ENCODE measurements at regions not wholly inside any gene's neighbourhood (a gene's known extent, or its start where the extent isn't known, plus 50 kb on each side); places are given as distances from the start of the nearest gene placed in this dataset.

DNA sequence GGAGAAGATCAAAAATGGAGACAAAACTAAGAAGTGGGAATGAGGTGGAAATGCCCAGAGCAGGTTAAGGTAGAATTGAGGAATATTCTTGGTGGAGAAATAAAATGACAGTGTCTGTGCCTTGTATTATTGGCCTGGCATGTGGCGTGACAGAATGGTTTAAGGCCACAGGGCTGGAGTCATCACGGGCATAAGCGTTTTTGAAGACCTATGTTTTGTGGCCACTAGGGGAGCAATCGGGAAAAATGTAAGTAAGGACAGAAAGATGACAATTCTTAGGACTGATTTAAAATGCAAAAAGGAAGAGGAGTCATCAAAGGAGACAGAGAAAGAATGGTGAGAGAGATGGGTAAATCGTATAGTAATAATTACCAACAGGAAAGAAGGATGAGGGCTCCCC, 72.2 kb upstream of the EPB41L4A start:
- no peak for TF ChIP-seq POLR2A (IDR thresholded peaks at IDR 0.05)
- TF ChIP-seq, protein P1, sequence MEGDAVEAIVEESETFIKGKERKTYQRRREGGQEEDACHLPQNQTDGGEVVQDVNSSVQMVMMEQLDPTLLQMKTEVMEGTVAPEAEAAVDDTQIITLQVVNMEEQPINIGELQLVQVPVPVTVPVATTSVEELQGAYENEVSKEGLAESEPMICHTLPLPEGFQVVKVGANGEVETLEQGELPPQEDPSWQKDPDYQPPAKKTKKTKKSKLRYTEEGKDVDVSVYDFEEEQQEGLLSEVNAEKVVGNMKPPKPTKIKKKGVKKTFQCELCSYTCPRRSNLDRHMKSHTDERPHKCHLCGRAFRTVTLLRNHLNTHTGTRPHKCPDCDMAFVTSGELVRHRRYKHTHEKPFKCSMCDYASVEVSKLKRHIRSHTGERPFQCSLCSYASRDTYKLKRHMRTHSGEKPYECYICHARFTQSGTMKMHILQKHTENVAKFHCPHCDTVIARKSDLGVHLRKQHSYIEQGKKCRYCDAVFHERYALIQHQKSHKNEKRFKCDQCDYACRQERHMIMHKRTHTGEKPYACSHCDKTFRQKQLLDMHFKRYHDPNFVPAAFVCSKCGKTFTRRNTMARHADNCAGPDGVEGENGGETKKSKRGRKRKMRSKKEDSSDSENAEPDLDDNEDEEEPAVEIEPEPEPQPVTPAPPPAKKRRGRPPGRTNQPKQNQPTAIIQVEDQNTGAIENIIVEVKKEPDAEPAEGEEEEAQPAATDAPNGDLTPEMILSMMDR (IDR thresholded peaks at IDR 0.05), result no peak
